HG02943 (cell line): ENCODE measurements at regions not wholly inside any gene's neighbourhood (a gene's known extent, or its start where the extent isn't known, plus 50 kb on each side); places are given as distances from the start of the nearest gene placed in this dataset.
A peak's percentile ranks its signal among the peaks of the same experiment; 100 is the strongest.
"Not testable (repeated sequence)": the region's sequence is repeated elsewhere in the genome, so short reads cannot be mapped to it uniquely, and the experiment has no call there.

ENCODE experiments used
- ATAC-seq: cut with Tn5 transposase; IDR thresholded peaks from one replicate; pipeline ENCODE4 v1.9.1; 2021; ENCODE audit warnings: mild to moderate bottlenecking, low read depth, moderate library complexity; ENCODE audit not compliant: unreplicated experiment

- no peak for ATAC-seq
Measured at GRCh38 chr9:88831713-88832407, 159.4 kb upstream of the S1PR3 start.

- no peak for ATAC-seq
Measured at GRCh38 chr9:88833946-88834345, 157.3 kb upstream of the S1PR3 start.

DNA sequence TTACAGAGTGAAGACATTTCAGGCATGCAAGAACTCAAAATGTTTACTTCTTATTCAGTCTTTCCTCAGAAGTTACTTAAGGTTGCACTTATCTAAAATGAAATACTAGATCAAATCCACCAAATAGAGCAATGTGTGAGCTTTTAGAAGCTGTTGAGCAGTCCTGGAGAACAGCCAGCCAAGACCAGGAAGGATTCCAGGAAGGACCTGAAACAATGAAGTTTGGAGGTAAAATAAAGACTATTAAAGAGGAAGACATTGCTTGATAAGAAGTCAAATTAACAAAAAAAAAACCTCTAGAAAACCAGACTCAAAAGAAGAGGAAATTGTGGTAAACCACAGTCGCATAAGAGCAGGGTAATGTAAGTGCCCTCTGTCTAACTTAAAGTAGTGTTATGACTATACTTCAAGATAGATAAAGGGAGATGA, 156.2 kb upstream of the S1PR3 start:
- peak; percentile 79 for ATAC-seq

DNA sequence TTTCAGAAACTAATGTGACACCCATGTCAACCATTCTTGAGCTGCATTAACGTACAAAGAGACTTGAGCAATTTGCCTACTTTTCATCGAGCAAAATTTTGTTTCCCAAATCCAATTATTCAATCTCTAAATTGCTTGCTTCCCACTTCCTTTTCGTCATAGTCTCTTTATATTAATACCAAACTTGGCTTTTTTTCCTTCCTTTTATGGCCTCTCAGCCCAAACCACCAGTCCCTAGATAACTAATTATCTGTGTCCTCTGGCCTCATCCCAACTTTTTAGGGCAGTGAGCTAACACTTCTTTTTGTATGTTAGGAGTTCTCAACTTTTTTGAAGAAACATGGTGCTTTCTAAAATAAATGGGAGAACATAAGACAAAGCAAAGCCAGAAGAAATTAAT, 155.5 kb upstream of the S1PR3 start:
- ATAC-seq: no peak

DNA sequence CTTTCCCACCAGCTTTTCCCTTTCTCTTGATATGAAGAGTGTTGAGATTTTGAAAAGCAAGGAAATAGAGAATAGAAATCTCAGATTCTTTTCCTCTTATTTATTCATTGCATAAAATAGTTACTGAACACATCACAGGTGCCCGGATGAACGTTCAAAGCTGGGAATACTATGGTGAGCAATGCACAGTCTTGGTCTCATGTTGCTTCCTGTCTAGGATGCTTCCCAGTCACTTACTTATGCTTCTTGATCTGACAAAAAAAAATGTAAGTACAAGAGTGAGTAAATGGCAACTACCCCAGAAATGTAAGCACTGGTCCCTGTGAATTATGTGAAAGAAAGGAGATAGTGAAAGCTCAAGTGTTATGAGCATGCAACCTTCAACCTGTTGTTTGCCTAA, 153.5 kb upstream of the S1PR3 start:
- no peak for ATAC-seq

DNA sequence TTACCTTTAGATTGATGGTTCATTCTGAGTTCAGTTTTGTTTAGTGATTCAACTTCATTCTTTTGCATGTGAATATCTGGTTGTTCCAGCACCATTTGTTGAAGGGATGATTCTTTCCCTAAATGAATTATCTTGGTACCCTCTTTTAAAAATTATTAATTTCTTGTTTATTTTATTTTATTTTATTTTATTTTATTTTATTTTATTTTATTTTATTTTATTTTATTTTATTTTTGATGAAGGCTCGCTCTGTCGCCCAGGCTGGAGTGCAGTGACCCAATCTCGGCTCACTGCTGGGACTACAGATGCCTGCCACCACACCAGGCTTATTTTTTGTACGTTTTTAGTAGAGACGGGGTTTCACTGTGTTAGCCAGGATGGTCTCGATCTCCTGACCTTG, 141.4 kb upstream of the S1PR3 start:
- not testable (repeated sequence) for ATAC-seq

- no peak for ATAC-seq
Measured at GRCh38 chr9:88852794-88853193, 138.5 kb upstream of the S1PR3 start.

GRCh38 chr9:88870627-88871026, 120.6 kb upstream of the S1PR3 start:
- ATAC-seq: no peak

DNA sequence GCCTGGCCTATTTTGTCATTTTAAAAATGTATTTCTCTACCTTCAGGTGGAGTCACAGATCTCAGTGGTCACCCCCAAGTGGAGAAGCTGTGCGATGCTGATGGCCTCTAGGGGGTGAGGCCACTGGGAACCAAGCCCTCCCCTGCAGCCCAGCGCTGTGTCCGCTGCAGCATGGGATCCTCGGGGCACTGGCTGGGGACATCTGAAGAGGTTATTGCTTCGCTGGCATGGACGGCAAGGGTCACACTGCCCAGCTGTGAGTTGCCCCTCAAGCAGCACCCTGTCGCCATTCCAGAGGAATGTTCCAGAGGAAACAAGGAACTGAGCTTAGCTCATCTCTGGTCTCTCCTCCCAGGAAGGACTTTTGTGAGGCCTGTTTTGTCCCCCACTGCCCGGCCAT, 119.6 kb upstream of the S1PR3 start:
- no peak for ATAC-seq

GRCh38 chr9:88872192-88872946, 118.9 kb upstream of the S1PR3 start:
- no peak for ATAC-seq

GRCh38 chr9:88873635-88874034, 117.6 kb upstream of the S1PR3 start:
- ATAC-seq: no peak

DNA sequence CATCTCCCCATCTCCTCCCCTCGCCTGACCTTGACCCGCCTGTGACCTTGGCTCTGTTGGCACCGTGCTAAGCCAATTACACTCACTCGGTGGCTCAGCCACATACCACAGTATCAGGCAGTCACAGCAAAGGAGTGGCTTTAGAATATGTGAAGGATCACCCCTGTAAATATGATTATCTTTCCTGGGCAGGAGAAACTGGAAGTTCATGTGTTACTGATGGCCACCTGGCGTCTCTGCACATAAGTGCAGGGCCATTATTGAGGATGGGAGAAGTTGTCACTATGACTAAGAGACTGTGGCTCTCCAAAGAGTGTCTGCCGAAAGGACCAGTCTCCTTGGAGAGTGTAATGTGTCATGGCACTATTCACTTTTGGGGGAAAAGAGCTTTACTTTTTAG, 116.9 kb upstream of the S1PR3 start:
- ATAC-seq: no peak

GRCh38 chr9:88875400-88876120, 115.7 kb upstream of the S1PR3 start:
- ATAC-seq: no peak

GRCh38 chr9:88880199-88880598, 111.1 kb upstream of the S1PR3 start:
- no peak for ATAC-seq

DNA sequence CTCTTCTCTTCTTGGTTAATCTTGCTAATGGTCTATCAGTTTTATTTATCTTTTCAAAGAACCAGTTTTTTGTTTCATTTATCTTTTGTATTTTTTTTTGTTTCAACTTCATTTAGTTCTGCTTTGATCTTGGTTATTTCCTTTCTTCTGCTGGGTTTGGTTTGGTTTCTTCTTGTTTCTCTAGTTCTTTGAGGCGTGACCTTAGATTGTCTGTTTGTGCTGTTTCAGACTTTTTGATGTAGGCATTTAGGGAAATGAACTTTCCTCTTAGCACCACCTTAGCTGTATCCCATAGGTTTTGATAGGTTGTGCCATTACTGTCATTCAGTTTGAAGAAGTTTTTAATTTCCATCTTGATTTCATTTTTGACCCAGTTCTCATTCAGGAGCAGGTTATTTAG, 107.0 kb upstream of the S1PR3 start:
- ATAC-seq: not testable (repeated sequence)

GRCh38 chr9:88886762-88887161, 104.5 kb upstream of the S1PR3 start:
- ATAC-seq: not testable (repeated sequence)

GRCh38 chr9:88889386-88889785, 101.9 kb upstream of the S1PR3 start:
- ATAC-seq: no peak

DNA sequence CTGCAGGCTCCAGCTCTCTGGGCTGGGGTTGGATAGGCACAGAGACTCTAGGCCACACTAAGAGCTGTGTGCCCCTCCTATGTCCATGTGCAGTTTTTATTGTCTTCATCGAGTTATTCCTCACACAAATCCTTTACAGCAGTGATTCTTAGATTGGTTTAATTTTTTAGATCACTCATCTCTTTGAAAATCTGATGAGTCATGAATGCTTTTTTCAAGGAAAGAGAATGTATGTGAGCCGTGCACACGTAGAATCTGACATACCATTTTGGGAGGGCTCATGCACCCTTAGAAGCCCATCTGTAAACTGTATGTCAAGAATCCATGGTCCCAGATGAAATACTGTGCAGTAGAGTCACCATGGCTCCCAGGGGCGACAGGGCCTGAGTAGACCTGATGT, 100.7 kb upstream of the S1PR3 start:
- ATAC-seq: no peak

GRCh38 chr9:88891040-88891439, 100.2 kb upstream of the S1PR3 start:
- ATAC-seq: no peak

DNA sequence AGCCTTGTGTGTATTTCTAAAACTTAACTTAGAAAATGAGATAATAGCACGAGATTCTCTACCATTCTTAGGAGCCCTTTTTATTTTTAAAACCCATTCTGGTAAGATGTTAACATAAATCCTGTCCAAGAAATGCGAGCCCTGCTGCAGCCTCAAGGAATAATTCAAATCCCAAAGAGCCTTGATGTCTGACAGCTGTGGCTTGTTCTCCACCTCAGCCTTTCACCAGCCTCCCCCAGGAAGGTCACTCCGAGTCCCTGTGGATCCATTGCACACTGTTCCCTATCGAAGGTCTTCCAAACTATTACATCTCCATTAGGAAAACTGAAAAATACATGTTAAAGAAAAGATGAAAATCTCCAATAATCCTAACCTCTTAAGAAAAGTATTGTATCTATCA, 98.5 kb upstream of the S1PR3 start:
- ATAC-seq: no peak

DNA sequence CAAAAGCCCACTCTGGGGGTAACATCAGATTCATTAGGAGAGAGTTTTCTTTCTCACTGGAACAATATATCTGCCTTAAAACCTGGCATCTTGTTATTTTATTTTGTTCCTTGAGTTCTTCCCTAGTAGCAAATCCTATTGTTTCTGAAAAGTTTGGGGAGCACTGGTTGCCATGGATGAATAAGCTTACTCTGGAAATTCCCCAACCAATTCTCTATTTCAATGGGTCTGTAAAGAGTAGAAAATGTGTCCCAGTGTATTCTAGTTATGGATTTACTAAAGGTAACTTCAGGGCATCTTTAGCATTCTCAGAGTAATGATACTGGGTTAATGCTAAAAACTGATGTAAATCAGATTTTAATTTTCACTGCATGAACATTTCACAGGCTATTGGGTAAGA, 94.2 kb upstream of the S1PR3 start:
- ATAC-seq: no peak
